Stimulated activated CD8-positive, alpha-beta memory T cell treated with anti-CD3 and anti-CD28 coated beads, Interleukin-2, amount 100 ng/mL, for 48 hours (primary cell): ENCODE measurements at regions not wholly inside any gene's neighbourhood (a gene's known extent, or its start where the extent isn't known, plus 50 kb on each side); places are given as distances from the start of the nearest gene placed in this dataset.

Experiments
- DNase-seq, 2 donors: peaks; one replicate each; pipeline ENCODE4 v3.0.0-alpha.2; 2020; ENCODE audit warnings: low read depth in 2 of 2

DNA sequence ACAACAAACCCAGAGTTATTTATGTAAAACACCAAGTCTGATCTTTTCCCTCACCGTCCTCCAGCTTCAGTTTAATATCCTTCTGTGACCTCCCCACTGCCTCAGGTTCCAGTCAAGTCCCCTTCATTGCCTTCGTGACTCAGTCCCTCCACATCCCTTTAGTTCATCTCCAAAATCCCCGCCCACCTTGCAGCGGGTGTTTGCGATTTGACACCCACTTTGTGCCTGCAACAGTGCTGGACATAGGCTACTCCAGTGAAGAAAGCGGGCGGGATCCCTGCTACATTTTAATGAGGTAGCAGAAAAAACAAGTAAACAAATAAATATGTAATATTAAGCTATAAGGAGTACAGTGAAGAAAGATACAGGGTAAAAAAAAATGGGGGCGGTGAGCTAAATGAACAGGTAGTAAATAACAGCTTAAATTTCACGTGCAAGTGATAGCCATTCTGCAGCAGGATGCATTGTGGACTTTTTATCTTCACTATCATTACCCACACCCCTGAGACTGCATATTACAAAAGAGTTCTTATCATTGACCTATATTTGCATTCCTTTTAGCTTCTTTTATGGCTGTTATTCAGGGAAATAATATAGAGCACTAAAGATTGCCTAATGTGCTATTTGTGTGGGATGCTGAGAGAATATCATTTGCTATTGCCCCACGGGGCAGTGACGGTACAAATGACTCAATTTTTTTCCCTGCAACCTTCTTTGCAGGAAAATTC is 222.8 kb upstream of the NUDT4 start:
- DNase-seq, result no peak

- DNase-seq, result no peak
These were observed 221.5 kb upstream of the NUDT4 start for GRCh38 chr12:93156086-93156716.

- no peak for DNase-seq
These were observed 220.4 kb upstream of the NUDT4 start for GRCh38 chr12:93157279-93157678.

DNA sequence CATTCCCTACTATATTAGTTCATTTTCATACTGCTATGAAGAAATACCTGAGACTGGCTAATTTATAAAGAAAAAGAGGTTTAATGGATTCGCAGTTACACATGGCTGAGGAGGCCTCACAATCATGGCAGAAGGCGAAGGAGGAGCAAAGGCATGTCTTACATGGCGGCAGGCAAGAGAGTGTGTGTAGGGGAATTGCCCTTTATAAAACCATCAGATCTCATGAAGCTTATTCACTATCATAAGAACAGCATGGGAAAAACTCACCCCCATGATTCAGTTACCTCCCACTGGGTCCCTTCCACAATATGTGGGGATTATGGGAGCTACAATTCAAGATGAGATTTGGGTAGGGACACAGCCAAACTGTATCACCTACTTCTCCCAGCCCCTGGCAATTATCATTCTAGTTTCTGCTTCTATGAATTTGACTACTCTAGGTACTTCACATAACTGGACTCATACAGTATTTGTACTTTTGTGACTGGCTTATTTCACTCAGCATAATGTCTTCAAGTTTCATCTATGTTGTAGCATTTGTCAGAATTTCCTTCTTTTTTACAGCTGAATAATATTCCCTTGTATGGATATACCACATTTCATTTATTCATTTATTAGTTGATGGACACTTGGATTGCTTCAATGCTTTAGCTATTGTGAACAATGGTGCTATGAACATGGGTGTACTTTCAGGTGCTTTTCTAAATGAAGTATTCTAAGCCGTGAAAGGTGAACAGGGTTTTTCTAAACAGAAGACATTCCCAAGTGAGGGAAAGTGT is 219.5 kb upstream of the NUDT4 start:
- DNase-seq, result no peak

- no peak for DNase-seq
These were observed 214.3 kb upstream of the NUDT4 start for GRCh38 chr12:93163260-93164036.

DNA sequence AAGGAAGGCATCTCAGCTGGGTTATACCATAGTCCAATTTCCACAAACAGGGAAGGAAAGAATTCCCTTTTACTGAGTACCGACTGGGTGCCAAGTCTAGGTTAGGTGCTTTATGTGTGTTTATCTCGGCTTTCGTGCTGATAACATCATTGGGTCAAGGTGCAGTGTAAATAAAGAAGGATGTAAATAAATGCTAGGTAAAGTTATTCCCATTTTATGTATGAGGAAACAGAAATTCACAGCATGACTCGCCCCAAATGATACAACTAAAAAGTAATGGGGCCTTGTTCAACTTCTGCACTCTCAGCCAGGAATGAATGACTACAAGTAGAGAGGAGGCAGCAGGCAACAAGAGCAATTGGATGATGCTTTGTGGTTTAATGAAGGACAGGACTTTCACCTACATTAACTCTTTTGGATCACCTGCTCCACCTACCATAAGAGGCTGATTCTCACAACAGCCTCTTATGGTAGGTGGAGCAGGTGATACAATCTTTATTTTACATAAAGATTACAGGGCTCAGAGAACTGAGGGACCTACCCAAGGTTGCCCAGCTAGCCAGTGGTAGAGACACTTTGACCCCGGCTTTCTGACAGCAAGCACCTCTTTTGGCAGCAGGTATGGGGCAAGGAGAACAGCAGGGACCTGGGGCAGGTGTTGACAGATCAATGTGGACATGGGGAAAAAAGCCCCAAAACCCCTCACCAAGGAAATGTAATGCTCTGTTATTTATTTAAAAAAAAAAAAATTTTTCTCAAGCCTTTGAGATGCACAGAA is 213.4 kb upstream of the NUDT4 start:
- no peak for DNase-seq

GRCh38 chr12:93165384-93165932 is 212.3 kb upstream of the NUDT4 start:
- DNase-seq, result no peak

DNA sequence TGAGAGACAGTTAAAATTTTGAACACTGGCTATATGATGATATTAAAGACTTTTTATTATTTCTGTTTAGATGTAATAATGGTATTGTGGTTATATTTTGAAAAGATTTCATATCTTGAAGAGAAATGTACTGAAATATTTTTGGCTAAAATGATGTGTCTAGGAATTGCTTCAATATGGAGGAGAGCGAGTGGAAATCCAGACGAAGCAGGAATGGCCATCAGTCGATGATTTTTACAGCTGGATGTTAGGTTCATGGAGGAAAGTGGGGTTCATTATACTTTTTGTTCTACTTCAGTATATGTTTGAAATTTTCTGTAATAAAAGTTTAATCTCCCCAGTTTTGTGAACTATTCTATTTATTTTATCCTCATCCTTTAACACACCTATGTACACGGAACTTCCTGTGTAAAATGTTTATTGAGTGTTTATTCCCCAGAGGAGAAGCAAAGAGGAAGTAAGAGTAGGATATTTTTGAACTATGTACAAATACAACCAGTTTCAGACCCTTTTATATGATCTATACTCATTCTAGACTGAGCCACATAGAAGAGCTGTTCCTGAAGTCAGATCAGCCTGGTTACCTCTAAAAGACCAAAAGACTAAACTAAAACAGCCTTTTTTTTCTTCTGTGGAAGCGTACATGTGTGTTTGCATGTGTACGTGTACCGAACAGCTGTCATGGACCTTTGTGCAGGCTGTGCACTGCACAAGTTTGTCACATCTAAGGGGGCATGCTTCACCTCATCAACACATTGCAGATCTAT is 211.0 kb upstream of the NUDT4 start:
- DNase-seq, result no peak

DNA sequence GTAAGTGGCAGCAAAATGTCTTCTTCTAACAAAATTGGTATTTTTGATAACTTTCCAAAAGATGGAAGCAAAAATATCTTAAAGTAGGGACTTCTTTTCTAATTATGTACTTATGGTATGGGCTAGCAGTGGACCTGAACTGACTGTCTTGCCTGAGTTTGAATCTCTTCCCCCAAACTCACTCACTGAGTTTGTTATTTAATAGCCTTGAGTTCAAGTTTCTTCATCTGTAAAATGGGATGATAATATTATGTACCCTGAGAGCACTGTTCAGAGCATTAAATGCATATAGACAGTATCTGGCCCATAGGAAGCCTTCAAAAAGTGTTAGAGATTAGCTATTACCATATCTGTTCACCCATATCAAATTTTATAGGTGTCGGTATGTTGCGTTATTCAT is 210.4 kb upstream of the NUDT4 start:
- no peak for DNase-seq

- DNase-seq, result peak in 1 of 2 donors; percentile 1
These were observed 209.8 kb upstream of the NUDT4 start for GRCh38 chr12:93167841-93168492.

DNA sequence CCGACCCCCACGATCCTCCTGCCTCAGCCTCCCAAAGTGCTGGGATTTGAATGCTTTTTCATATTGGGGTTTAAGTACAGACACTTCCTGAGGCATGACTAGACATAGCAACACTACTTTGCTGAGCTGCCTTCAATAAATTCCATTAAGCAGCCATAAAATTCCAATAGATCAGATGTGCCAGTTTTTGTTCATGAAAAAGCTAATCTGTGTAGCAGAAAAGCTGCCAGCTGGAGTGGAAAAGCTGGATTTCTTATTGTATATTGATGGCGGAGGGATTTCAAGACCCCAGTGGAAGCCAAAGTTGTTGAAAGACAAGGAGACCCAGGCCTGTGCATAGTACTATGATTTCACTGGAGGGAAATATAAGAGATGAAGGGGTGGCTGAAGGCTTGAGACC is 209.0 kb upstream of the NUDT4 start:
- DNase-seq, result no peak

GRCh38 chr12:93169536-93169935 is 208.2 kb upstream of the NUDT4 start:
- no peak for DNase-seq

GRCh38 chr12:93170928-93171327 is 206.8 kb upstream of the NUDT4 start:
- DNase-seq, result no peak

GRCh38 chr12:93173178-93173957 is 204.4 kb upstream of the NUDT4 start:
- no peak for DNase-seq

GRCh38 chr12:93174048-93174447 is 203.7 kb upstream of the NUDT4 start:
- DNase-seq, result no peak

DNA sequence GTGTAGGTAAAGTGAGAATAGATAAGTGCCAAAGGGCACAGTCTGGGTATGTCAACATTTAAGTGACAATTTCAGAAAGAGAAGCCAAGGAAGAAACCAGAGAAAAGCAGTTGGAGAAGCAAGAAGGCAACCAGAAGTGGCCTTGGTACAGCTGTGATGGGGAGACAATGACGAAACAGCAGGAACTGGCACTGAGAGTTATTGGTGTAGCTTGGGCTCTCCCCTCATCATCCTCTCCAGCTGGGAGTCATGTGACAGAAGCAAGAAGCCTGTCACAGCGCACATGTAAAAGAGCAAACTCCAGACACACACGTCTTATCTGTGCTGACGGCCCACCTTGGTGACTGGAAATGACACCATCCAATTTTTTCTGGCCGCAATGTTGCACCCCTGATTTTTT is 203.3 kb upstream of the NUDT4 start:
- DNase-seq, result no peak

GRCh38 chr12:93176165-93176564 is 201.6 kb upstream of the NUDT4 start:
- DNase-seq, result no peak

DNA sequence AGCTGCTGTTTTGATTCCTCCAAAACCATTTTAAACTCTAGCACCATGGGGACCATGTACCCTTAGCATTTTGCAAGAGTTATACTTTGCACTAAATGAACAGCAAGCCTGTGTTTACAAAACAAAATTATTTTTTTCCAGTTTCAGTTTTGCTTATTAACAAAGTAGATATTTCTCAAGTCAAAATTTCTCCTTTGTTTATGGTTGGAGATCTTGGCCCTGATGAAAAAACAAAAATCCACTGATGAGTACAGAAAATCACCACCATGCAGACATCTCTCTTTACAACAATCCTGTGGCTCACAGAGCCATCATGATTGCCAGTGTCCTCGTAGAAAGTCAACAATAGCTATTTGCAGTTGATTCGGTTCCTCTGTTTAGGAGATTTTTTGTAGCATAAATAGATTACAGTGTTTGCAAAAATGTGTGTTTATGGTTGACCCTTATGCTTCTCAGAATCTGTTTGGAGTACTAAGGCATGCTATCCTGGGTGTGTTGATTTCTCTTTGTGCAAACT is 201.1 kb upstream of the NUDT4 start:
- DNase-seq, result no peak
